Kidney epithelial cell (primary cell): ENCODE measurements at regions not wholly inside any gene's neighbourhood (a gene's known extent, or its start where the extent isn't known, plus 50 kb on each side); places are given as distances from the start of the nearest gene placed in this dataset.

Source experiments
- DNase-seq: peaks from one replicate; pipeline ENCODE4 v3.0.0-alpha.2; 2010; ENCODE audit warnings: low read depth
- H3K27me3 ChIP-seq: 2 replicates; pipeline ENCODE4 v1.6.0; 2011; ENCODE audit warnings: low read length; ENCODE audit not compliant: control insufficient read depth, insufficient read depth
- H3K36me3 ChIP-seq: 2 replicates; pipeline ENCODE4 v1.5.1; 2011; ENCODE audit warnings: low read length; ENCODE audit not compliant: control insufficient read depth, insufficient read depth
- H3K4me3 ChIP-seq: 2 replicates; pipeline ENCODE4 v1.5.1; 2011; ENCODE audit warnings: low read depth, mild to moderate bottlenecking, control low read depth, low read length
- TF ChIP-seq, protein P1 (sequence below): IDR thresholded peaks from 2 replicates; pipeline ENCODE4 v1.5.1; 2011; ENCODE audit warnings: mild to moderate bottlenecking, moderate library complexity, low read length, control low read depth, inconsistent platforms; ENCODE audit not compliant: insufficient read depth, poor library complexity, severe bottlenecking

DNA sequence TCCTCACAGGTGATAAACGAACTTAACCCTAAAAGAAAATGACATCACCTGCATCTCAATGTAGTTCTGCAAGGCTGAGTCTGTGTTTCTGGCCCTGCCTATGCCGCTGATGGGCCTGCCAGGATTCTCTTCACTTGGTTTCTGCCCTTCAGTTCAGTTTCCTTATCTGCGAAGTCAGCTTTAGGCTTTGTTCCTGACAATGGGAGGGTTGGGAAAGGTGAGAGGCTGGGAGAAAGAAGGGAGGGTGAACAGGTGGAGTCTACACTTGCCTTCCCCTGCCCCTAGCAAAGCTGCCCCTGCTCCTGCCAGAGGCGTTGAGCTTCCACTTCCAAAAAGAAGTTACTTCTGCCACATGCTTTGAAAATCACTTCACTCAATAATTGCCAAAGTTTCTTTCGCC, 124.0 kb upstream of the APCDD1 start:
- TF ChIP-seq, protein P1, sequence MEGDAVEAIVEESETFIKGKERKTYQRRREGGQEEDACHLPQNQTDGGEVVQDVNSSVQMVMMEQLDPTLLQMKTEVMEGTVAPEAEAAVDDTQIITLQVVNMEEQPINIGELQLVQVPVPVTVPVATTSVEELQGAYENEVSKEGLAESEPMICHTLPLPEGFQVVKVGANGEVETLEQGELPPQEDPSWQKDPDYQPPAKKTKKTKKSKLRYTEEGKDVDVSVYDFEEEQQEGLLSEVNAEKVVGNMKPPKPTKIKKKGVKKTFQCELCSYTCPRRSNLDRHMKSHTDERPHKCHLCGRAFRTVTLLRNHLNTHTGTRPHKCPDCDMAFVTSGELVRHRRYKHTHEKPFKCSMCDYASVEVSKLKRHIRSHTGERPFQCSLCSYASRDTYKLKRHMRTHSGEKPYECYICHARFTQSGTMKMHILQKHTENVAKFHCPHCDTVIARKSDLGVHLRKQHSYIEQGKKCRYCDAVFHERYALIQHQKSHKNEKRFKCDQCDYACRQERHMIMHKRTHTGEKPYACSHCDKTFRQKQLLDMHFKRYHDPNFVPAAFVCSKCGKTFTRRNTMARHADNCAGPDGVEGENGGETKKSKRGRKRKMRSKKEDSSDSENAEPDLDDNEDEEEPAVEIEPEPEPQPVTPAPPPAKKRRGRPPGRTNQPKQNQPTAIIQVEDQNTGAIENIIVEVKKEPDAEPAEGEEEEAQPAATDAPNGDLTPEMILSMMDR = no peak
- DNase-seq = no peak
- H3K4me3 ChIP-seq = no peak overlapping the region
- no peaks in the 10 kb centered on the region for H3K36me3 ChIP-seq
- H3K27me3 ChIP-seq = no peaks in the 10 kb centered on the region

DNA sequence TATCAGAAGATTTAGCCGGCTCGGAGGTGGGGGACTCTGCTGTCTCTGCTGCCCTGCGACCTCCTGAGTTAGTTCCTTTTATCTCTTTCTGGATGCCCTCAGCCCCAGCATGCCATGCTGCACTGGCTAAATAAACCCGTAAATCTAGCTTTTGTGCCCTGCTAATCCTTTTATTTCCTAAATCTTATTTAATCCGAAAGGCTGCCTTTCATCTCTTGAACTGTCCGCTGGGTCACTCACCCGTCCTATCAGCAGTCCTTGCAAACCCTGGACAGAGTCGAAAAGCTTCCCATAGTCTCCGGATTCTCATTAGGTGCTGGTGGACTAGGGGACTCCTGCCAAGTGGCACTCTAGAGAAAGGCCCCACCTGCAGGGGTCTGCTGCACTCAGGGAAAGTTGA, 122.0 kb upstream of the APCDD1 start:
- no peaks in the 10 kb centered on the region for H3K27me3 ChIP-seq
- no peak for DNase-seq
- no peaks in the 10 kb centered on the region for H3K36me3 ChIP-seq
- H3K4me3 ChIP-seq = no peak overlapping the region
- TF ChIP-seq, protein P1 = no peak

DNA sequence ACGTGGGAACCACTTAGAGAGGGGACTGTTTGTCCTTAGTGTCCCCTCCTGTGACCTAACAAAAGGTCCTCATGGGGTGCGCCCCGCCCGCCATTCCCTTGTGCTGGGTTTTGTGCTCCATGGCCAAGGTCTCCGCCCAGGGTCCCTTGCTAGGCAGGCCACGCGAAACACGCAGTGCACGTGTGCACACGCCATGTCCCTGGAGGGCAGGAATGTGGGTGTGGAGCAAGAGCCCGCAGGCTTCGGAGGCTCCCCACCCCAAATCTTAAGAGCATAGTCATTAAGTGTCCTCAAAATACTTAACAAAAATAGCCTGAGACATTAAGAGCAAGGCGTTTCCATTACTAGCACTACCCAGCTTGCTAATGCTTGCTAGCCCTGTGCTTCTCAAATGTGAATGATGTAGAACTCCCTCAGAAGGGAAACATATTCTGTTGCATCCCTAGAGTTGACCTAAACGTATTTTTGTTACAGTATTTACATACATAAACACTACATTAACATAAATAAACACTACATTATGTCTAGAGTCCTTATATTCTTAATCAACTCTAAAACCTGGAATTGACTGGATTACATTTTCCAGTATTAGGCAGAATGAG, 117.6 kb upstream of the APCDD1 start:
- DNase-seq = no peak
- Histone ChIP-seq H3K27me3 (no peaks in the 10 kb centered on the region), H3K36me3 (no peaks in the 10 kb centered on the region), H3K4me3 (no peak overlapping the region)
- TF ChIP-seq, protein P1 = no peak

DNA sequence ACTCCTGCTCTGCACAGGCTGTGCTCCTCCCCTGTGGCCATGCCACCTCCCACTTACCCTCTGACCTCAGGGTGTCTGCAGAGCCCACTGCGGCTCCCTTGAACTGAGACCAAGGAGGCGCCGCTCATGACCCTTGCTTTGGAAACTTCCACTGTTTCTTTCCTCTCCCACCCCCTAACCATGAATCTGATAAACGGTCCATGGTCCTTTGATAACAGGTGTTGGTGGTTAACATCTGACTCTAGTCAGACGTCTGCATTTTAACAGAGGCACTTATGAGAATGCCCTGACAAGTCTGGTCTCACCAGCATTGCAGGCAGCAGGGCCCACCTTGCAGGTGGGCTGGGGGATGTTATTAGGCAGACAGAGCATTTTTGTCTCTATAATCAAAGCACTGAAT, 113.6 kb upstream of the APCDD1 start:
- TF ChIP-seq, protein P1 = no peak
- Histone ChIP-seq H3K27me3 (no peaks in the 10 kb centered on the region), H3K36me3 (no peaks in the 10 kb centered on the region), H3K4me3 (no peak overlapping the region)
- no peak for DNase-seq

DNA sequence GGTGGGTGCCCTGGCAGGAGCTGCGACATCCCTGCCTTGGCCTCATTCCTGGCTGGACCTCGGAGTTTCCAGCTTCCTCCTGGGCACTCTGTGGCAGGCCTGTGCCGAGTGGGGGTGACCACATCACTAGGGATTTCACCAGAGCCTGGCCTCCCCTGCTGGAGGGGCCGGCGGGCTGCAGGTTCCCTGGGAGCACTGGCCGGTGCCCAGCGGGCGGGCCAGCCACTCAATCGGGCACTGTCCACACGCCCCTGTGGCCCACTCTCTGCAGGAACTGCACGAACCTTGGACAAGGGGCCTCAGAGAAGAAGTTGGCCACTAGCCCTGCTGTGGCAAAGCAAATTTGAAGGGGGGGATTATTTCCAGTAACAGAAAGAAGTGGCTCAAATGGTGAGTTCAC, 110.7 kb upstream of the APCDD1 start:
- TF ChIP-seq, protein P1 = no peak
- Histone ChIP-seq H3K36me3 (no peaks in the 10 kb centered on the region), H3K4me3 (no peak overlapping the region), H3K27me3 (no peaks in the 10 kb centered on the region)
- no peak for DNase-seq

DNA sequence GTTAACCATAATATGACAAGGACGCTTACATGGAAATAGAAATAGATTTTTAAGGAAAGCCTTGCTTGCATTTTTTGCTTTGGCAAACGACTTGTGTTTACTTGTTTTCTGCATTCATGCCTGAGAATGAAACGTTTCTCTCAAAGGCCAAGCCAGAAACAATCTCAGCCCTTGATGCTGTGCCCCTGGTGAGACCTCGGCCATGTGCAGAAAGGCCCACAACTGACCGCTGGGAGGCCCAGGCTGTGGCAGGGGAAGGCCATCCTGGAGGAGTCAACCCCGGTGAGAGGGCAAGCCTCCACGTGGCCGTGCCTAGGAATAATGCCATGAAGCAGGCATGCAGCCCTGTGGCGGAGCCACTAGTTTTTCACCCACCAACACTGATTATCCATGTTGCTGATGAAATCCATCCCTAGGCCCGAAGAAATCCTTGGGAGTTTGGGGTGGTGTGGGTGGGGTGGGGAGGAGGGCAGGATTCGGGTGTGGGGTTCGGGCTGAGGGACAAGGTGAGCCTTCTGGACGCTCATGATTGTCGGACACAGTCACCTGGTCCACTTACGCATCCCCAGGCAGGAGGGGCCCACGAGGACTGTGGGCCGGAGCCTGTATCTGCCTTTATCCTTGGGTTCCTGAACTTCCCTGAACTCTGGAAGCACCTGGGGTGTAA, 107.6 kb upstream of the APCDD1 start:
- H3K4me3 ChIP-seq = no peak overlapping the region
- TF ChIP-seq, protein P1 = no peak
- no peaks in the 10 kb centered on the region for H3K27me3 ChIP-seq
- H3K36me3 ChIP-seq = no peaks in the 10 kb centered on the region
- no peak for DNase-seq
